ENCODE measurements at regions not wholly inside any gene's neighbourhood (a gene's known extent, or its start where the extent isn't known, plus 50 kb on each side); places are given as distances from the start of the nearest gene placed in this dataset.

DNA sequence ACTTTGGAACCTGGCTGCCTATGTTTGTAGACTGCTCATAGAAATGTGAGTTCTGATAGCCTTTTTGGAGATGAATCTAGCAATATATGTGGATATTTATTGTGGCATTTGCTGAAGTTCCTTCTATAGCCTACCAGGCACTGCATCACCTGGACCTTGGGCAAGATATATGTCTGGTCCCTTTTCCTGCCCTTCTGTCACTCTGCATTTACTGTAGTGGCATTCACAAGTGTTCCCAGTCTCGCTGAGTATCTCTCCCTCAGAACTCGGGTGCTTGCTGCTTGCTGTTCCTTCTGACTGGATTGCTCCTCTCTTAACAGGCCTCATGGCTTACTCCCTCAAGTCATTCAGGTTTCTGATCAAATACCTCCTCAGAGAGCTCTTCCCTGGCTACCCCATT is 145.0 kb downstream of the UBE2E3 start:
- no peak for TF ChIP-seq POLR2AphosphoS5 (IDR thresholded peaks at IDR 0.05)
- no peak for TF ChIP-seq POLR2A (IDR thresholded peaks at IDR 0.05)
- TF ChIP-seq, protein P1, sequence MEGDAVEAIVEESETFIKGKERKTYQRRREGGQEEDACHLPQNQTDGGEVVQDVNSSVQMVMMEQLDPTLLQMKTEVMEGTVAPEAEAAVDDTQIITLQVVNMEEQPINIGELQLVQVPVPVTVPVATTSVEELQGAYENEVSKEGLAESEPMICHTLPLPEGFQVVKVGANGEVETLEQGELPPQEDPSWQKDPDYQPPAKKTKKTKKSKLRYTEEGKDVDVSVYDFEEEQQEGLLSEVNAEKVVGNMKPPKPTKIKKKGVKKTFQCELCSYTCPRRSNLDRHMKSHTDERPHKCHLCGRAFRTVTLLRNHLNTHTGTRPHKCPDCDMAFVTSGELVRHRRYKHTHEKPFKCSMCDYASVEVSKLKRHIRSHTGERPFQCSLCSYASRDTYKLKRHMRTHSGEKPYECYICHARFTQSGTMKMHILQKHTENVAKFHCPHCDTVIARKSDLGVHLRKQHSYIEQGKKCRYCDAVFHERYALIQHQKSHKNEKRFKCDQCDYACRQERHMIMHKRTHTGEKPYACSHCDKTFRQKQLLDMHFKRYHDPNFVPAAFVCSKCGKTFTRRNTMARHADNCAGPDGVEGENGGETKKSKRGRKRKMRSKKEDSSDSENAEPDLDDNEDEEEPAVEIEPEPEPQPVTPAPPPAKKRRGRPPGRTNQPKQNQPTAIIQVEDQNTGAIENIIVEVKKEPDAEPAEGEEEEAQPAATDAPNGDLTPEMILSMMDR (IDR thresholded peaks at IDR 0.05) = no peak
